ENCODE measurements at regions not wholly inside any gene's neighbourhood (a gene's known extent, or its start where the extent isn't known, plus 50 kb on each side); places are given as distances from the start of the nearest gene placed in this dataset.

- Histone ChIP-seq H2AFZ (replicated peaks) (peak overlapping the region; percentile 6), H3F3A (ENCODE audit: low read depth) (no peaks in the 10 kb centered on the region), H3K27ac (no peak overlapping the region), H3K4me1 (no peaks in the 10 kb centered on the region), H3K9me3 (ENCODE audit: low read depth) (no peaks in the 10 kb centered on the region), H3K4me3 (no peak overlapping the region), H4K20me1 (ENCODE audit: low read depth) (no peaks in the 10 kb centered on the region), H3K27me3 (no peaks in the 10 kb centered on the region), H3K4me2 (no peak overlapping the region), H3K36me3 (no peaks in the 10 kb centered on the region), H3K9ac (no peak overlapping the region), H3K79me2 (ENCODE audit: low read depth) (no peaks in the 10 kb centered on the region)
- DNase-seq (ENCODE audit: low spot score), result no peak
- H3K4me3 Mint-ChIP-seq, result no peak overlapping the region
- H3K9me3 Mint-ChIP-seq, result no peaks in the 10 kb centered on the region
- H3K27me3 Mint-ChIP-seq (ENCODE audit: insufficient read depth, low read depth), result no peaks in the 10 kb centered on the region
- H3K36me3 Mint-ChIP-seq, result no peaks in the 10 kb centered on the region
- no peak for TF ChIP-seq EZH2phosphoT487 (IDR thresholded peaks at IDR 0.05)
- H3K4me1 Mint-ChIP-seq, result no peaks in the 10 kb centered on the region
- H3K27ac Mint-ChIP-seq, result no peak overlapping the region
Observed at GRCh38 chr7:113810080-113810744, 108.6 kb downstream of the PPP1R3A start.

DNA sequence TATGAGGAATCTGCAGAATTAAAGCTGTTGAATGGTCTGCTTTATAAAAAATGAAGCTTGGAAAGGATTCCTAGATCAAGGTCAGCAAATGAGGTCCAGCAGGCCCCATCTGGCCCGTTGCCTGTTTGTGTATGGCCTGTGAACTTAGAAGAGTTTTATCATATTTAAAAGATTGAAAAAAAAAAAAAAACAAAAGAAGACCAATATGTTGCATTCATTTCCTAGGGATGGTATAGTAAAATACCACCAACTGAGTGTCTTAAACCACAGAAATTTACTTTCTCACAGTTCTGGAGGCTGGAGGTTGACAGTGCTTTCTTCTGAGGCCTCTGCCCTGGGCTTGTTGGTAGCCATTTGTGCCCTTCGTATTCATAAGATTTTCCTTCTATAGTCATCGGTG is 109.2 kb downstream of the PPP1R3A start:
- Mint-ChIP-seq H3K36me3 (no peaks in the 10 kb centered on the region), H3K27ac (no peak overlapping the region), H3K27me3 (ENCODE audit: insufficient read depth, low read depth) (no peaks in the 10 kb centered on the region), H3K4me3 (no peak overlapping the region), H3K4me1 (no peaks in the 10 kb centered on the region), H3K9me3 (no peaks in the 10 kb centered on the region)
- no peak for DNase-seq (ENCODE audit: low spot score)
- Histone ChIP-seq H3K9ac (no peak overlapping the region), H4K20me1 (ENCODE audit: low read depth) (no peaks in the 10 kb centered on the region), H2AFZ (replicated peaks) (no peak overlapping the region), H3K9me3 (ENCODE audit: low read depth) (no peaks in the 10 kb centered on the region), H3F3A (ENCODE audit: low read depth) (no peaks in the 10 kb centered on the region), H3K27me3 (no peaks in the 10 kb centered on the region), H3K27ac (no peak overlapping the region), H3K36me3 (no peaks in the 10 kb centered on the region), H3K4me1 (no peaks in the 10 kb centered on the region), H3K4me2 (no peak overlapping the region), H3K79me2 (ENCODE audit: low read depth) (no peaks in the 10 kb centered on the region), H3K4me3 (no peak overlapping the region)
- TF ChIP-seq EZH2 (IDR thresholded peaks at IDR 0.05) (no peak), EZH2phosphoT487 (IDR thresholded peaks at IDR 0.05) (no peak)
- TF ChIP-seq, protein P1, sequence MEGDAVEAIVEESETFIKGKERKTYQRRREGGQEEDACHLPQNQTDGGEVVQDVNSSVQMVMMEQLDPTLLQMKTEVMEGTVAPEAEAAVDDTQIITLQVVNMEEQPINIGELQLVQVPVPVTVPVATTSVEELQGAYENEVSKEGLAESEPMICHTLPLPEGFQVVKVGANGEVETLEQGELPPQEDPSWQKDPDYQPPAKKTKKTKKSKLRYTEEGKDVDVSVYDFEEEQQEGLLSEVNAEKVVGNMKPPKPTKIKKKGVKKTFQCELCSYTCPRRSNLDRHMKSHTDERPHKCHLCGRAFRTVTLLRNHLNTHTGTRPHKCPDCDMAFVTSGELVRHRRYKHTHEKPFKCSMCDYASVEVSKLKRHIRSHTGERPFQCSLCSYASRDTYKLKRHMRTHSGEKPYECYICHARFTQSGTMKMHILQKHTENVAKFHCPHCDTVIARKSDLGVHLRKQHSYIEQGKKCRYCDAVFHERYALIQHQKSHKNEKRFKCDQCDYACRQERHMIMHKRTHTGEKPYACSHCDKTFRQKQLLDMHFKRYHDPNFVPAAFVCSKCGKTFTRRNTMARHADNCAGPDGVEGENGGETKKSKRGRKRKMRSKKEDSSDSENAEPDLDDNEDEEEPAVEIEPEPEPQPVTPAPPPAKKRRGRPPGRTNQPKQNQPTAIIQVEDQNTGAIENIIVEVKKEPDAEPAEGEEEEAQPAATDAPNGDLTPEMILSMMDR (IDR thresholded peaks at IDR 0.05), result no peak

GRCh38 chr7:113806633-113807327 is 112.0 kb downstream of the PPP1R3A start:
- no peak overlapping the region for H3K4me3 Mint-ChIP-seq
- no peaks in the 10 kb centered on the region for H3K9me3 Mint-ChIP-seq
- no peaks in the 10 kb centered on the region for H3K79me2 ChIP-seq (ENCODE audit: low read depth)
- H3K4me1 ChIP-seq, result no peaks in the 10 kb centered on the region
- TF ChIP-seq EZH2 (IDR thresholded peaks at IDR 0.05) (no peak), EZH2phosphoT487 (IDR thresholded peaks at IDR 0.05) (no peak)
- TF ChIP-seq, protein P1 (IDR thresholded peaks at IDR 0.05), result no peak
- H3K9me3 ChIP-seq (ENCODE audit: low read depth), result no peaks in the 10 kb centered on the region
- H3K27me3 Mint-ChIP-seq (ENCODE audit: insufficient read depth, low read depth), result no peaks in the 10 kb centered on the region
- no peaks in the 10 kb centered on the region for H3K36me3 ChIP-seq
- no peaks in the 10 kb centered on the region for H3K36me3 Mint-ChIP-seq
- no peak overlapping the region for H3K4me2 ChIP-seq
- no peak overlapping the region for H3K4me3 ChIP-seq
- no peaks in the 10 kb centered on the region for H4K20me1 ChIP-seq (ENCODE audit: low read depth)
- H3K4me1 Mint-ChIP-seq, result no peaks in the 10 kb centered on the region
- H2AFZ ChIP-seq (replicated peaks), result no peak overlapping the region
- H3K27ac Mint-ChIP-seq, result no peak overlapping the region
- no peak overlapping the region for H3K27ac ChIP-seq
- no peak for DNase-seq (ENCODE audit: low spot score)
- H3K9ac ChIP-seq, result no peak overlapping the region
- no peaks in the 10 kb centered on the region for H3F3A ChIP-seq (ENCODE audit: low read depth)
- H3K27me3 ChIP-seq, result no peaks in the 10 kb centered on the region

DNA sequence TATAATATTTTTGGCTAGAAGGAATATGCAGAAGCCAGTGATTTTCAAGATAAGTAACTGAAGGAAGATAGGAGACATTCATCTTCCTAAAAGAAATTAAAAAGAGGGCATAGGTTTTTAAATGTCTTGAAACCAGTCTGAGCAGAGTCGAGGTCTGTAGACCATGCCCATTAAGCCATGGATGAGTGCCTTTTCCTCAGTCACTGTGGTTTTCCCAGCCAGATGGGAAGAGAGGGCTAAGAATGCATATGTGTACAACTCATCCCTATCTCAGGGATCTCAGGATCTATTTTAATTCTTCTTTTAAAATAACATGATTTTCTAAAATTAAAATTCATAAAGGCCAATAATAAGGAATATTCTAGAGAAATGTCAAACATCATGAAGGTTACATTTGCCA is 112.8 kb downstream of the PPP1R3A start:
- no peaks in the 10 kb centered on the region for H3K9me3 Mint-ChIP-seq
- no peak overlapping the region for H3K27ac Mint-ChIP-seq
- no peak overlapping the region for H3K9ac ChIP-seq

More for the DNA sequence above, 112.8 kb downstream of the PPP1R3A start:
- Mint-ChIP-seq H3K4me1 (no peaks in the 10 kb centered on the region), H3K36me3 (no peaks in the 10 kb centered on the region), H3K27me3 (ENCODE audit: insufficient read depth, low read depth) (no peaks in the 10 kb centered on the region), H3K4me3 (no peak overlapping the region)
- H3K9me3 ChIP-seq (ENCODE audit: low read depth), result no peaks in the 10 kb centered on the region
- H3K4me3 ChIP-seq, result no peak overlapping the region
- no peaks in the 10 kb centered on the region for H3K4me1 ChIP-seq
- no peak for DNase-seq (ENCODE audit: low spot score)
- no peak overlapping the region for H3K27ac ChIP-seq
- no peaks in the 10 kb centered on the region for H3K36me3 ChIP-seq
- TF ChIP-seq EZH2 (IDR thresholded peaks at IDR 0.05) (no peak), EZH2phosphoT487 (IDR thresholded peaks at IDR 0.05) (no peak)
- TF ChIP-seq, protein P1 (IDR thresholded peaks at IDR 0.05), result no peak
- H3F3A ChIP-seq (ENCODE audit: low read depth), result no peaks in the 10 kb centered on the region
- H2AFZ ChIP-seq (replicated peaks), result no peak overlapping the region
- H4K20me1 ChIP-seq (ENCODE audit: low read depth), result no peaks in the 10 kb centered on the region
- H3K27me3 ChIP-seq, result no peaks in the 10 kb centered on the region
- no peak overlapping the region for H3K4me2 ChIP-seq
- no peaks in the 10 kb centered on the region for H3K79me2 ChIP-seq (ENCODE audit: low read depth)
